ENCODE measurements at regions not wholly inside any gene's neighbourhood (a gene's known extent, or its start where the extent isn't known, plus 50 kb on each side); places are given as distances from the start of the nearest gene placed in this dataset.

- no peaks in the 10 kb centered on the region for H3K27me3 ChIP-seq (ENCODE audit: control insufficient read depth in 1 of 2, insufficient read depth in 2 of 2, low read length in 2 of 2)
- Mint-ChIP-seq H3K27me3 (no peaks in the 10 kb centered on the region), H3K4me1 (ENCODE audit: low read depth) (no peaks in the 10 kb centered on the region), H3K27ac (no peak overlapping the region), H3K36me3 (ENCODE audit: low read depth) (no peaks in the 10 kb centered on the region), H3K9me3 (no peaks in the 10 kb centered on the region), H3K4me3 (no peak overlapping the region)
- H3K4me1 ChIP-seq (ENCODE audit: insufficient read depth, low read length), result no peaks in the 10 kb centered on the region
- ATAC-seq (ENCODE audit: poor library complexity), result no peak
- H3K27ac ChIP-seq (ENCODE audit: low read depth in 1 of 2, low read length in 2 of 2), result no peak overlapping the region
- no peak for TF ChIP-seq CTCF (IDR thresholded peaks at IDR 0.05)
- H3K4me3 ChIP-seq (ENCODE audit: low read length), result no peak overlapping the region
- no peaks in the 10 kb centered on the region for H3K9me3 ChIP-seq (ENCODE audit: control insufficient read depth in 1 of 2, insufficient read depth in 1 of 2, low read length in 2 of 2)
- H3K36me3 ChIP-seq (ENCODE audit: insufficient read depth, low read length), result no peaks in the 10 kb centered on the region
- POLR2A ChIA-PET, result no interaction called here
- no peak for DNase-seq
- intact Hi-C loops (cut with DNase I, micrococcal nuclease), result no loop called here
- CTCF ChIA-PET, result no interaction called here
Observed at GRCh38 chr5:112013660-112014059, 256.7 kb upstream of the NREP start.

GRCh38 chr5:112012104-112012503, 255.1 kb upstream of the NREP start:
- H3K9me3 Mint-ChIP-seq, result no peaks in the 10 kb centered on the region
- Histone ChIP-seq H3K4me3 (ENCODE audit: low read length) (no peak overlapping the region), H3K36me3 (ENCODE audit: insufficient read depth, low read length) (no peaks in the 10 kb centered on the region), H3K4me1 (ENCODE audit: insufficient read depth, low read length) (no peaks in the 10 kb centered on the region), H3K27me3 (ENCODE audit: control insufficient read depth in 1 of 2, insufficient read depth in 2 of 2, low read length in 2 of 2) (no peaks in the 10 kb centered on the region), H3K9me3 (ENCODE audit: control insufficient read depth in 1 of 2, insufficient read depth in 1 of 2, low read length in 2 of 2) (no peaks in the 10 kb centered on the region), H3K27ac (ENCODE audit: low read depth in 1 of 2, low read length in 2 of 2) (no peak overlapping the region)
- ATAC-seq (ENCODE audit: poor library complexity) (no peak), DNase-seq (no peak)
- H3K4me3 Mint-ChIP-seq, result no peak overlapping the region
- H3K4me1 Mint-ChIP-seq (ENCODE audit: low read depth), result no peaks in the 10 kb centered on the region
- H3K36me3 Mint-ChIP-seq (ENCODE audit: low read depth), result no peaks in the 10 kb centered on the region
- intact Hi-C loops (cut with DNase I, micrococcal nuclease), result no loop called here
- TF ChIP-seq CTCF (IDR thresholded peaks at IDR 0.05), result no peak
- no peaks in the 10 kb centered on the region for H3K27me3 Mint-ChIP-seq
- CTCF ChIA-PET, result no interaction called here
- POLR2A ChIA-PET, result no interaction called here
- no peak overlapping the region for H3K27ac Mint-ChIP-seq

GRCh38 chr5:112010475-112010874, 253.5 kb upstream of the NREP start:
- intact Hi-C loops (cut with DNase I, micrococcal nuclease), result no loop called here
- POLR2A ChIA-PET, result no interaction called here
- Mint-ChIP-seq H3K9me3 (no peaks in the 10 kb centered on the region), H3K27ac (no peak overlapping the region), H3K4me3 (no peak overlapping the region), H3K36me3 (ENCODE audit: low read depth) (no peaks in the 10 kb centered on the region), H3K4me1 (ENCODE audit: low read depth) (no peaks in the 10 kb centered on the region), H3K27me3 (no peaks in the 10 kb centered on the region)
- Histone ChIP-seq H3K27ac (ENCODE audit: low read depth in 1 of 2, low read length in 2 of 2) (no peak overlapping the region), H3K9me3 (ENCODE audit: control insufficient read depth in 1 of 2, insufficient read depth in 1 of 2, low read length in 2 of 2) (no peaks in the 10 kb centered on the region), H3K4me3 (ENCODE audit: low read length) (no peak overlapping the region), H3K36me3 (ENCODE audit: insufficient read depth, low read length) (no peaks in the 10 kb centered on the region), H3K27me3 (ENCODE audit: control insufficient read depth in 1 of 2, insufficient read depth in 2 of 2, low read length in 2 of 2) (no peaks in the 10 kb centered on the region), H3K4me1 (ENCODE audit: insufficient read depth, low read length) (no peaks in the 10 kb centered on the region)
- no peak for ATAC-seq (ENCODE audit: poor library complexity)
- no peak for DNase-seq
- TF ChIP-seq CTCF (IDR thresholded peaks at IDR 0.05), result no peak
- CTCF ChIA-PET, result no interaction called here

All from CD4-positive, alpha-beta T cell (primary cell).